HG02623 (cell line): ENCODE measurements at regions not wholly inside any gene's neighbourhood (a gene's known extent, or its start where the extent isn't known, plus 50 kb on each side); places are given as distances from the start of the nearest gene placed in this dataset.
"Not testable (repeated sequence)": the region's sequence is repeated elsewhere in the genome, so short reads cannot be mapped to it uniquely, and the experiment has no call there.

Experiments
- ATAC-seq: cut with Tn5 transposase; IDR thresholded peaks from one replicate; pipeline ENCODE4 v1.9.1; 2021; ENCODE audit warnings: moderate library complexity; ENCODE audit not compliant: unreplicated experiment

GRCh38 chr10:44013981-44014380, 365.3 kb upstream of the ZNF32 start:
- ATAC-seq, result no peak

- ATAC-seq, result no peak
These were observed 364.2 kb upstream of the ZNF32 start for GRCh38 chr10:44012921-44013320.

- no peak for ATAC-seq
These were observed 362.9 kb upstream of the ZNF32 start for GRCh38 chr10:44011603-44011981.

GRCh38 chr10:44010873-44011602, 362.4 kb upstream of the ZNF32 start:
- ATAC-seq, result peak; percentile 95

- ATAC-seq, result no peak
These were observed 361.4 kb upstream of the ZNF32 start for GRCh38 chr10:44009891-44010632.

- ATAC-seq, result no peak
These were observed 360.4 kb upstream of the ZNF32 start for GRCh38 chr10:44008917-44009709.

GRCh38 chr10:44008270-44008916, 359.7 kb upstream of the ZNF32 start:
- ATAC-seq, result peak; percentile 37

- ATAC-seq, result no peak
These were observed 358.1 kb upstream of the ZNF32 start for GRCh38 chr10:44006771-44007170.

GRCh38 chr10:44005788-44006099, 357.1 kb upstream of the ZNF32 start:
- no peak for ATAC-seq

- ATAC-seq, result no peak
These were observed 356.5 kb upstream of the ZNF32 start for GRCh38 chr10:44004913-44005787.

GRCh38 chr10:43998021-43998809, 349.5 kb upstream of the ZNF32 start:
- no peak for ATAC-seq

GRCh38 chr10:43997330-43997729, 348.6 kb upstream of the ZNF32 start:
- no peak for ATAC-seq

GRCh38 chr10:43994539-43994938, 345.9 kb upstream of the ZNF32 start:
- no peak for ATAC-seq

GRCh38 chr10:43992816-43993215, 344.1 kb upstream of the ZNF32 start:
- not testable (repeated sequence) for ATAC-seq

GRCh38 chr10:43986374-43986773, 337.7 kb upstream of the ZNF32 start:
- ATAC-seq, result no peak

- ATAC-seq, result no peak
These were observed 337.3 kb upstream of the ZNF32 start for GRCh38 chr10:43985941-43986340.

GRCh38 chr10:43983856-43984271, 335.2 kb upstream of the ZNF32 start:
- no peak for ATAC-seq

GRCh38 chr10:43983405-43983804, 334.7 kb upstream of the ZNF32 start:
- no peak for ATAC-seq

- ATAC-seq, result no peak
These were observed 333.6 kb upstream of the ZNF32 start for GRCh38 chr10:43982250-43982649.

- ATAC-seq, result no peak
These were observed 333.0 kb upstream of the ZNF32 start for GRCh38 chr10:43981696-43982095.
